GM06990 (cell line): ENCODE measurements at regions not wholly inside any gene's neighbourhood (a gene's known extent, or its start where the extent isn't known, plus 50 kb on each side); places are given as distances from the start of the nearest gene placed in this dataset.
"Not testable (repeated sequence)": the region's sequence is repeated elsewhere in the genome, so short reads cannot be mapped to it uniquely, and the experiment has no call there.

Source experiments
- DNase-seq: peaks from one replicate; pipeline ENCODE4 v3.0.0-alpha.2; 2011; ENCODE audit not compliant: insufficient read length; ENCODE audit errors: extremely low read depth
- H3K27me3 ChIP-seq: replicated peaks from 2 replicates; pipeline ENCODE4 v1.6.0; 2011; ENCODE audit warnings: low read length; ENCODE audit not compliant: control insufficient read depth, insufficient read depth
- H3K36me3 ChIP-seq: 2 replicates; pipeline ENCODE4 v1.5.1; 2011; ENCODE audit warnings: low read length; ENCODE audit not compliant: control insufficient read depth, insufficient read depth
- H3K4me3 ChIP-seq: replicated peaks from 2 replicates; pipeline ENCODE4 v1.5.1; 2011; ENCODE audit warnings: low read depth, mild to moderate bottlenecking, control low read depth, low read length
- CTCF ChIP-seq: IDR thresholded peaks from 2 replicates; pipeline ENCODE4 v1.5.1; 2011; ENCODE audit warnings: low read length, control low read depth, mild to moderate bottlenecking, inconsistent platforms; ENCODE audit not compliant: insufficient read depth, poor library complexity, severe bottlenecking

- no peaks in the 10 kb centered on the region for H3K27me3 ChIP-seq
- no peak overlapping the region for H3K4me3 ChIP-seq
- TF ChIP-seq CTCF = no peak
These were observed 126.4 kb upstream of the FAT3 start for GRCh38 chr11:92098172-92098571.

DNA sequence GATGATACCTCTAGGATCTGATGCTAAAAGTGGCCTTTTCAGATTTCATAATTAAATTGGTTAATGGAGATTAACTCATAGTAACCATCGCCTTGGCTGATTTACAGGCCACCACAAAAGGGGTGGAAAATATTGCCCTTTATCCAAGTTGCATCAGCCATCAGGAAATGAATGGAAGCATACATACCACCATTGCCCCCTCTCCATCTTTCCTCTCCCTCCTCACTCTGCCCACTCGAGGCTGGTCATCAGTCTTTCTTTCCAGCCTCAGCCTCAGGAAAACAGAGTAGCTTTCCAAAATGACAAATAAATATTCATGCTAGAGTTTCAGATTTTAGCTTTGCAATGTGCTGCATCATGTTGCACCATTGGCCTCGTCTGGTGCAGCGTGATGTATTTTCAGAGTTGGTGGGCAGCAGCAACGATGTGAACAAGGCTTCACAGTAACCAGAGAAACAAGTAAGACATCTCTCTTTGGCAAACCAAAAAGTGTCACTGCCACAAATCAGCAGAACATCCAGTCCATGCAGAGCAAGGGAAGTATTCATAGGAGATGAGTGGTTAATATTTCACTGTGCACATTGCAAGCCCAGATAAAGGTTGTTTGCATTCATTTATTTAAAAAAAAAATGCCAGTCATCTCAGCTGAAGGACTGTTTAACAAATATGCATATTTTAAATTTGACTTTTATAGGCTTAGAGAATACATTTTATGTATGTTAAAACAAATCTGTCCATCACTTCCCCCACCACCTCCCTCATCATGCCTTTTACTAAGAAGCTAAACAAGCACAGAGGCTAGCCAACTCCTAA, 136.7 kb upstream of the FAT3 start:
- Histone ChIP-seq H3K36me3 (no peaks in the 10 kb centered on the region), H3K4me3 (no peak overlapping the region), H3K27me3 (no peaks in the 10 kb centered on the region)
- DNase-seq = no peak
- TF ChIP-seq CTCF = no peak

More at GRCh38 chr11:92098172-92098571, 126.4 kb upstream of the FAT3 start:
- no peaks in the 10 kb centered on the region for H3K36me3 ChIP-seq
- no peak for DNase-seq

- H3K4me3 ChIP-seq = no peak overlapping the region
- no peaks in the 10 kb centered on the region for H3K36me3 ChIP-seq
- no peak for DNase-seq
- H3K27me3 ChIP-seq = no peaks in the 10 kb centered on the region
- no peak for TF ChIP-seq CTCF
These were observed 141.5 kb upstream of the FAT3 start for GRCh38 chr11:92083123-92083522.

DNA sequence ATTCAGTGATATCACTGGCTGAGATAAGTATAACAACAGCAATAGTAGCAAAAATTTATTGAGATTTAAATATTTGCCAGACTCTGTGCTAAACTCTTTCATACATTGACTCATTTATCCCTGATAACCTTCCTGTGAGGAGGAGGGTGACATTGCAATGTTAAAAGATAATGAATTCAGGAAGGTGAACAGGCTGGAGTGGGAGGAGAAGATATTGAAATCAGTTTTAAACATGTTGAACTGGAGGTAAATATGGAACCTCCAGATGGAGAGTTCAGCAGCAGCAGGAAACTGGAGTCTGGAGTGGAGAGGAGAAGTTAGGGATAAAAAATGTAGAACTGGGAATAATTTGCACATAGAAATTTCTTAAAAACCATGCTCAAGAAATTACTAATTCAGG, 142.0 kb upstream of the FAT3 start:
- no peak for DNase-seq

DNA sequence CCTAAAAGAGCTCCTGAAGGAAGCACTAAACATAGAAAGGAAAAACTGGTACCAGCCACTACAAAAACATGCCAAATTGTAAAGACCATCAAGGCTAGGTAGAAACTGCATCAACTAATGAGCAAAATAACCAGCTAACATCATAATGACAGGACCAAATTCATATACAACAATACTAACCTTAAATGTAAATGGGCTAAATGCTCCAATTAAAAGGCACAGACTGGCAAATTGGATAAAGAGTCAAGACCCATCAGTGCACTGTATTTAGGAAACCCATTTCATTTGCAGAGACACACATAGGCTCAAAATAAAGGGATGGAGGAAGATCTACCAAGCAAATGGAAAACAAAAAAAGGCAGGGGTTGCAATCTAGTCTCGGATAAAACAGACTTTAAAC, 150.1 kb upstream of the FAT3 start:
- H3K27me3 ChIP-seq, H3K36me3 ChIP-seq, H3K4me3 ChIP-seq, DNase-seq: not testable (repeated sequence)

More for the DNA sequence above, 142.0 kb upstream of the FAT3 start:
- Histone ChIP-seq H3K36me3 (no peaks in the 10 kb centered on the region), H3K4me3 (no peak overlapping the region), H3K27me3 (no peaks in the 10 kb centered on the region)
- no peak for TF ChIP-seq CTCF

DNA sequence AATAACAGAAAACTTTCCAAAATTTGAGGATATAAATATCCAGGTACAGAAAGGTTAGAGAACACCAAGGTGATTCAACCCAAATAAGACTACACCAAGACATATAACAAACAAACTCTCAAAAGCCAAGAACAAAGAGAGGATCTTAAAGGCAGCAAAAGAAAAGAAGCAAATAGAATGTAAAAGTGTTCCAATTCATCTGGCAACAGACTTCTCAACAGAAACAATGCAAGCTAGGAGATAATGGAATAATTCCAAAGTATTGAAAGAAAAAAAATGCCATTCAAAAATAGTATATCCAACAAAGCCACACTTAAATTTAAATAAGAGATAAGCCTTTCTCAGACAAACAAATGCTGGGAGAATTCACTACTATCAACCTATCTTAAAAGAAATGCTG, 153.0 kb upstream of the FAT3 start:
- no peak for DNase-seq
- no peak for TF ChIP-seq CTCF
- Histone ChIP-seq H3K36me3 (no peaks in the 10 kb centered on the region), H3K27me3 (no peaks in the 10 kb centered on the region), H3K4me3 (no peak overlapping the region)
